Liver (tissue), 7 donors: ENCODE measurements at regions not wholly inside any gene's neighbourhood (a gene's known extent, or its start where the extent isn't known, plus 50 kb on each side); places are given as distances from the start of the nearest gene placed in this dataset.
"Not testable (repeated sequence)": the region's sequence is repeated elsewhere in the genome, so short reads cannot be mapped to it uniquely, and the experiment has no call there.

Experiments
- DNase-seq: peaks from one replicate; pipeline ENCODE4 v3.0.0-alpha.2; 2017; ENCODE audit warnings: low spot score
- H3K27ac ChIP-seq, 2 donors: one replicate each; pipeline ENCODE4 v1.7.0; 2013; ENCODE audit warnings: inconsistent platforms in 2 of 2, low read length in 2 of 2, control low read depth in 1 of 2, low read depth in 1 of 2, mild to moderate bottlenecking in 1 of 2
- H3K27me3 ChIP-seq, 4 donors: one replicate each; pipeline versions ENCODE4 v1.6.1 to v1.7.0; 2013; ENCODE audit warnings: low read length in 3 of 4, inconsistent platforms in 1 of 4, mild to moderate bottlenecking in 1 of 4, moderate library complexity in 1 of 4; ENCODE audit not compliant: control insufficient read depth in 4 of 4, insufficient read depth in 4 of 4
- H3K36me3 ChIP-seq, 4 donors: one replicate each; pipeline versions ENCODE4 v1.6.1 to v1.7.0; 2013; ENCODE audit warnings: low read length in 3 of 4, mild to moderate bottlenecking in 3 of 4, low read depth in 1 of 4, moderate library complexity in 1 of 4; ENCODE audit not compliant: control insufficient read depth in 4 of 4, insufficient read depth in 3 of 4
- H3K4me1 ChIP-seq, 4 donors: one replicate each; pipeline versions ENCODE4 v1.6.1 to v1.7.0; 2013; ENCODE audit warnings: low read length in 3 of 4, mild to moderate bottlenecking in 3 of 4, moderate library complexity in 1 of 4; ENCODE audit not compliant: control insufficient read depth in 4 of 4, insufficient read depth in 4 of 4
- H3K4me3 ChIP-seq, 3 donors: one replicate each; pipeline versions ENCODE4 v1.6.1 to v1.7.0; 2013; ENCODE audit warnings: low read length in 3 of 3, control low read depth in 1 of 3, low read depth in 1 of 3, mild to moderate bottlenecking in 1 of 3
- H3K9ac ChIP-seq, 2 donors: one replicate each; pipeline ENCODE4 v1.7.0; 2013; ENCODE audit warnings: low read length in 2 of 2, mild to moderate bottlenecking in 2 of 2, moderate library complexity in 2 of 2, control low read depth in 1 of 2, low read depth in 1 of 2
- H3K9me3 ChIP-seq, 4 donors: one replicate each; pipeline versions ENCODE4 v1.6.1 to v1.7.0; 2013; ENCODE audit warnings: low read length in 3 of 4; ENCODE audit not compliant: control insufficient read depth in 4 of 4
- EGR1 ChIP-seq, 2 donors: IDR thresholded peaks; 2 replicates each; pipeline ENCODE4 v1.6.1; 2016 to 2018; ENCODE audit warnings: antibody characterized with exemption in 2 of 2, low read depth in 2 of 2
- JUND ChIP-seq, 2 donors: IDR thresholded peaks; 2 replicates each; pipeline ENCODE4 v1.6.1; 2016; ENCODE audit warnings: antibody characterized with exemption in 2 of 2
- MAX ChIP-seq: IDR thresholded peaks from 2 replicates; pipeline ENCODE4 v1.6.1; 2016; ENCODE audit warnings: antibody characterized with exemption
- REST ChIP-seq: IDR thresholded peaks from 2 replicates; pipeline ENCODE4 v1.6.1; 2016; ENCODE audit warnings: antibody characterized with exemption, mild to moderate bottlenecking
- RXRA ChIP-seq, 2 donors: IDR thresholded peaks; 2 replicates each; pipeline ENCODE4 v1.6.1; 2017 to 2018; ENCODE audit warnings: antibody characterized with exemption in 2 of 2, mild to moderate bottlenecking in 1 of 2
- SP1 ChIP-seq: IDR thresholded peaks from 2 replicates; pipeline ENCODE4 v1.6.1; 2018; ENCODE audit warnings: antibody characterized with exemption, mild to moderate bottlenecking
- WGBS: extraction: QIAGEN DNeasy Blood & Tissue Kit; methylation state at CpG from one replicate; pipeline ENCODE4 v1.1.7; 2013; 5-methylcytosine and 5-hydroxymethylcytosine counted together
- donor health status: healthy.
- donor health status: healthy.
- donor health status: healthy.
- donor health status: healthy.

- H3K27me3 ChIP-seq, H3K27ac ChIP-seq, H3K9me3 ChIP-seq, DNase-seq, H3K9ac ChIP-seq, H3K4me1 ChIP-seq, H3K4me3 ChIP-seq, H3K36me3 ChIP-seq: not testable (repeated sequence)
- WGBS = 82% methylated on average over 4 of the region's 4 CpGs
Observed at GRCh38 chr2:133998726-133999125, 255.1 kb upstream of the MGAT5 start.

- TF ChIP-seq EGR1 (IDR thresholded peaks at IDR 0.05; ENCODE audit: low read depth in 2 of 2) (no peak), SP1 (no peak), MAX (no peak), REST (no peak), JUND (IDR thresholded peaks at IDR 0.05) (no peak)
- no peak for DNase-seq
- Histone ChIP-seq H3K27ac (no peak overlapping the region), H3K36me3 (no peaks in the 10 kb centered on the region), H3K9ac (no peak overlapping the region), H3K4me3 (no peak overlapping the region), H3K27me3 (peaks cover 0 to 2% (median 0%) of the 10 kb centered on the region in 4 donors), H3K4me1 (no peaks in the 10 kb centered on the region), H3K9me3 (peaks cover 0 to 3% (median 0%) of the 10 kb centered on the region in 4 donors)
- 81% methylated on average over 1 of the region's 1 CpG for WGBS
Observed at GRCh38 chr2:134002391-134002790, 251.5 kb upstream of the MGAT5 start.

GRCh38 chr2:134002921-134003320 is 251.0 kb upstream of the MGAT5 start:
- TF ChIP-seq REST (no peak), RXRA (IDR thresholded peaks at IDR 0.05) (no peak), SP1 (no peak)
- 0% methylated on average over 1 of the region's 1 CpG for WGBS
- no peaks in the 10 kb centered on the region for H3K4me1 ChIP-seq
- no peak overlapping the region for H3K9ac ChIP-seq
- DNase-seq = no peak
- H3K36me3 ChIP-seq = no peaks in the 10 kb centered on the region
- H3K27me3 ChIP-seq = peaks cover 0 to 2% (median 0%) of the 10 kb centered on the region in 4 donors
- H3K27ac ChIP-seq = no peak overlapping the region
- H3K9me3 ChIP-seq = peaks cover 0 to 3% (median 0%) of the 10 kb centered on the region in 4 donors
- no peak overlapping the region for H3K4me3 ChIP-seq
